Endodermal cell (in vitro differentiated cells): ENCODE measurements at regions not wholly inside any gene's neighbourhood (a gene's known extent, or its start where the extent isn't known, plus 50 kb on each side); places are given as distances from the start of the nearest gene placed in this dataset.

Source experiments
- DNase-seq: peaks from one replicate; pipeline ENCODE4 v3.0.0-alpha.2; 2017
- H3K27ac ChIP-seq: 2 replicates; pipeline ENCODE4 v1.5.1; 2013; ENCODE audit warnings: mild to moderate bottlenecking, low read depth, low read length, moderate library complexity
- H3K27me3 ChIP-seq: 2 replicates; pipeline ENCODE4 v1.6.1; 2013; ENCODE audit warnings: mild to moderate bottlenecking, low read length, moderate library complexity; ENCODE audit not compliant: insufficient read depth, control insufficient read depth, poor library complexity, severe bottlenecking
- H3K36me3 ChIP-seq: 2 replicates; pipeline ENCODE4 v1.7.0; 2013; ENCODE audit warnings: mild to moderate bottlenecking, low read length, moderate library complexity; ENCODE audit not compliant: control insufficient read depth, insufficient read depth
- H3K4me1 ChIP-seq: one replicate; pipeline ENCODE4 v1.7.0; 2013; ENCODE audit warnings: low read length; ENCODE audit not compliant: control insufficient read depth, insufficient read depth
- H3K4me3 ChIP-seq: 2 replicates; pipeline ENCODE4 v1.5.1; 2013; ENCODE audit warnings: mild to moderate bottlenecking, low read length, moderate library complexity
- H3K9ac ChIP-seq: 2 replicates; pipeline ENCODE4 v1.6.1; 2013; ENCODE audit warnings: mild to moderate bottlenecking, low read length, moderate library complexity; ENCODE audit not compliant: poor library complexity, severe bottlenecking; ENCODE audit errors: extremely low read depth
- H3K9me3 ChIP-seq: 2 replicates; pipeline ENCODE4 v1.6.1; 2013; ENCODE audit warnings: mild to moderate bottlenecking, low read length, moderate library complexity; ENCODE audit not compliant: control insufficient read depth
- H3K27ac Mint-ChIP-seq: 2 replicates; pipeline ENCODE4 v1.8.0; 2020; ENCODE audit warnings: mixed read lengths
- H3K27me3 Mint-ChIP-seq: 2 replicates; pipeline ENCODE4 v1.8.0; 2021; ENCODE audit warnings: mild to moderate bottlenecking, mixed read lengths; ENCODE audit not compliant: insufficient read depth
- H3K36me3 Mint-ChIP-seq: 2 replicates; pipeline ENCODE4 v1.8.0; 2020; ENCODE audit warnings: low read depth, mixed read lengths
- H3K4me1 Mint-ChIP-seq: 2 replicates; pipeline ENCODE4 v1.8.0; 2020; ENCODE audit warnings: mixed read lengths
- H3K4me3 Mint-ChIP-seq: 2 replicates; pipeline ENCODE4 v1.8.0; 2020; ENCODE audit warnings: mild to moderate bottlenecking, moderate library complexity, mixed read lengths
- H3K9me3 Mint-ChIP-seq: 2 replicates; pipeline ENCODE4 v1.8.0; 2020; ENCODE audit warnings: mild to moderate bottlenecking, mixed read lengths
- CTCF ChIP-seq: fragments of 200-600 bp; sonication (generic); conservative IDR thresholded peaks from 2 replicates; pipeline ENCODE4 v1.5.0; 2021; ENCODE audit warnings: antibody characterized with exemption, mild to moderate bottlenecking
- WGBS, 2 experiments: methylation state at CpG; one replicate each; pipeline versions ENCODE4 v1.1.5 to v1.1.7; 2013; ENCODE audit warnings: missing lambda C conversion rate in 2 of 2, mixed read lengths in 1 of 2; ENCODE audit not compliant: insufficient coverage in 1 of 2, insufficient read length in 1 of 2; 5-methylcytosine and 5-hydroxymethylcytosine counted together

GRCh38 chr2:166784296-166784946 is 103.9 kb upstream of the XIRP2 start:
- Mint-ChIP-seq H3K4me1 (peaks cover 38% of the 10 kb centered on the region), H3K4me3 (peak overlapping the region; percentile 14), H3K27ac (peak overlapping the region; percentile 87), H3K9me3 (no peaks in the 10 kb centered on the region), H3K27me3 (no peaks in the 10 kb centered on the region), H3K36me3 (no peaks in the 10 kb centered on the region)
- no peak for TF ChIP-seq CTCF
- Histone ChIP-seq H3K4me3 (no peak overlapping the region), H3K9ac (no peak overlapping the region), H3K9me3 (no peaks in the 10 kb centered on the region), H3K36me3 (no peaks in the 10 kb centered on the region), H3K27me3 (no peaks in the 10 kb centered on the region), H3K27ac (no peak overlapping the region), H3K4me1 (no peaks in the 10 kb centered on the region)
- peak; percentile 50 for DNase-seq
- 71 to 72% methylated on average over 3 to 7 of the region's 8 CpGs for WGBS, 2 experiments

DNA sequence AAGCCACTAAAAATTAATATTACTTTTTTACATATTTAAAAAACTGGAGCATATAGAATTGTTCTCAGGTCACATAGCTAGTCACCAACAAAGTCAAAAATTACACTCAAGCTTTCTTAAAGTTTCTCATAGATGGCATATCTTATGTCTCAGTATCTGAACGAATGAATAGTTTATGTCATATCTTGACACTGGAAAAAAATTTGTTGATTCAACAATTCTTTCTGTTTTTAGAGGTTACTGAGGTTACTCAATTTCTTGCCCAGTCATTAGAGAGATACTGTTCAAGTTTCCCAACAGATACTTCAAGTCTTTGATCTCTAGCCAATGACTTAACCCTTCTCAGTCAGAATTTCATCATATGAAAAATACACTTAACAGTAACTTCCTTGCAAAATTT is 113.1 kb upstream of the XIRP2 start:
- no peaks in the 10 kb centered on the region for H3K36me3 Mint-ChIP-seq
- peaks cover 1% of the 10 kb centered on the region for H3K9me3 Mint-ChIP-seq
- no peaks in the 10 kb centered on the region for H3K27me3 Mint-ChIP-seq
- no peaks in the 10 kb centered on the region for H3K9me3 ChIP-seq
- no peaks in the 10 kb centered on the region for H3K27me3 ChIP-seq
- H3K4me3 Mint-ChIP-seq, result no peak overlapping the region
- H3K4me3 ChIP-seq, result no peak overlapping the region
- peaks cover 8% of the 10 kb centered on the region for H3K4me1 ChIP-seq
- H3K9ac ChIP-seq, result no peak overlapping the region
- no peak overlapping the region for H3K27ac Mint-ChIP-seq
- DNase-seq, result no peak
- H3K36me3 ChIP-seq, result no peaks in the 10 kb centered on the region
- no peak overlapping the region for H3K27ac ChIP-seq
- 89 to 100% methylated on average over 1 of the region's 1 CpG for WGBS, 2 experiments
- TF ChIP-seq CTCF, result no peak
- peaks cover 31% of the 10 kb centered on the region for H3K4me1 Mint-ChIP-seq

- Mint-ChIP-seq H3K36me3 (no peaks in the 10 kb centered on the region), H3K4me1 (peaks cover 34% of the 10 kb centered on the region), H3K4me3 (no peak overlapping the region), H3K9me3 (peaks cover 9% of the 10 kb centered on the region), H3K27me3 (no peaks in the 10 kb centered on the region), H3K27ac (peak overlapping the region; percentile 31)
- Histone ChIP-seq H3K4me3 (no peak overlapping the region), H3K4me1 (peaks cover 8% of the 10 kb centered on the region), H3K27ac (no peak overlapping the region), H3K9ac (no peak overlapping the region), H3K27me3 (no peaks in the 10 kb centered on the region), H3K9me3 (peaks cover 12% of the 10 kb centered on the region), H3K36me3 (no peaks in the 10 kb centered on the region)
- TF ChIP-seq CTCF, result no peak
- DNase-seq, result no peak
- WGBS, 2 experiments, result 35 to 36% methylated on average over 2 to 3 of the region's 3 CpGs
Measured at GRCh38 chr2:166773308-166773949, 114.9 kb upstream of the XIRP2 start.
